ENCODE measurements at regions not wholly inside any gene's neighbourhood (a gene's known extent, or its start where the extent isn't known, plus 50 kb on each side); places are given as distances from the start of the nearest gene placed in this dataset.
"Not testable (repeated sequence)": the region's sequence is repeated elsewhere in the genome, so short reads cannot be mapped to it uniquely, and the experiment has no call there.

DNA sequence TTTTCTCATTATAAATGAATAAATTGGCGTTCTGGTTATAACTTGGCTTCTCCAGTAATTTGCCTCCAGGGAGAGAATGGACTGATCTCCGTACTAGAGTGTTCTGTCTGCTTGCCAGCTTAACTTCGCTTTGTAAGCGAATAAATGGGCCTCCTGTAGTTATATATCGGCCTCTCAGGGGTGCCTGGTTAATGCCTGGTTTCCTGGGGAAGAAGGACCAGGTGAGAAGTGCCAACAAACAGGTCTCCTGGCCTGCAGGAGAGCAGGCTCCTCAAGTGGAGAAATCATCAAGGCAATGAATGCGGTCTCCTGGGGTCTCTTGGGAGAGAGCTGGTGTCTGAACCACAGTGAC is 107.4 kb upstream of the SERBP1 start:
- Histone ChIP-seq H3K27me3 (replicated peaks) (no peaks in the 10 kb centered on the region), H3K4me1 (replicated peaks) (peaks cover 16% of the 10 kb centered on the region), H3K4me3 (no peak overlapping the region), H3K36me3 (no peaks in the 10 kb centered on the region), H3K9me3 (replicated peaks) (no peaks in the 10 kb centered on the region), H3K27ac (no peak overlapping the region)
- DNase-seq (ENCODE audit: low read depth in 1 of 2, low spot score in 2 of 2): no peak

DNA sequence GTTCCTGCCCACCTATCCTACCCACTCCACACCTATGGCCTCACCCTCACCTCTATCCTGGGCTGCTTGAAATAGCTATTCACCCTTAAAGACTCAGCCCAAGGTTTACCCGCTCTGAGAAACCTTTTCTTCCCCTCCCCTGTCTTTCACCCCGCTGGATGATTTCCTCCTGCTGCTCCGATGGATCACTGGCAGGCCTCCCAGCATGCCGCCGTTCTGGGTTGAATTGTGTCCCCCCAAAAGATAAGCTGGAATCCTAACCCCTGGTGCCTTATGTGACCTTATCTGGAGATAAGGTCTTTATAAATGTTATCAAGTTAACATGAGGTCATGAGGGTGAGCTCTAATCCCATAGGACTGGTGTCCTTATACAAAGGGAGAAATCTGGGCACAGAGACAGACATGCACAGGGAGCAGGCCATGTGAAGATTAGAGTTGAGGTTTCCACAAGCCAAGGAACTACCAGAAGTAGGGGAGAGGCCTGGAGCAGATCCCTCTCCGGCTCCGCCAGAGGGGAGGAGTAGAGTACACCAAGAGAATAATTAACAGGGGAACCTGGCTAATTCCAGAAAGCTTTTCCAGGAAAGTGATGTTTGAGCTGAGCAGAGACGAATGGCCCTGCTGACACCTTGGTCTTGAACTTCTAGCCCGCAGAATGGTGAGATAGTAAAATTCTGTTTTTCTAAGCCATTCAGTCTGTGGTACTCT is 110.0 kb upstream of the SERBP1 start:
- H3K27me3 ChIP-seq (replicated peaks): no peaks in the 10 kb centered on the region
- no peaks in the 10 kb centered on the region for H3K9me3 ChIP-seq (replicated peaks)
- H3K27ac ChIP-seq: no peak overlapping the region
- DNase-seq (ENCODE audit: low read depth in 1 of 2, low spot score in 2 of 2): no peak
- H3K4me3 ChIP-seq: no peak overlapping the region
- H3K36me3 ChIP-seq: no peaks in the 10 kb centered on the region
- H3K4me1 ChIP-seq (replicated peaks): peaks cover 6% of the 10 kb centered on the region

DNA sequence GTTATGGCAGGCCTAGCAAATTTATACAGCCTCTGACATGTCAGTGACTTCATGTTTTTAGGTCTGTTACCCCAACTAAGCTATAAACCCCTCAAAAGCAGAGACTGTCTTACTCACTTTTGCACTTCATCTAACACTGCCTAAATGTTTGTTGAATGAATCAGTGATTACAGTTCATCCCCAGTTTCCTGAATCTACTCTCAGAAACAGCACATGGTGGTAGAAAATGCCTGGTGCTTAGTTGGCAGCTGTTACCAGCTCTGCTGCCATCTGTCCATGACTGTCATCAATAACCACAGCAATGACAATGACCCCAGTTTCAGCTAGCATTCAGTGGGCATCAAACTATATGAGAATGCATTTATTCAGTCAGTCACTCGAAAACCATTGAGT is 110.5 kb upstream of the SERBP1 start:
- Histone ChIP-seq H3K9me3 (replicated peaks) (no peaks in the 10 kb centered on the region), H3K4me1 (replicated peaks) (0 out of 2 replicates have a peak, but pooled peaks cover 3% of the 10 kb centered on the region), H3K27ac (no peak overlapping the region), H3K4me3 (no peak overlapping the region), H3K36me3 (no peaks in the 10 kb centered on the region), H3K27me3 (replicated peaks) (no peaks in the 10 kb centered on the region)
- DNase-seq (ENCODE audit: low read depth in 1 of 2, low spot score in 2 of 2): no peak

DNA sequence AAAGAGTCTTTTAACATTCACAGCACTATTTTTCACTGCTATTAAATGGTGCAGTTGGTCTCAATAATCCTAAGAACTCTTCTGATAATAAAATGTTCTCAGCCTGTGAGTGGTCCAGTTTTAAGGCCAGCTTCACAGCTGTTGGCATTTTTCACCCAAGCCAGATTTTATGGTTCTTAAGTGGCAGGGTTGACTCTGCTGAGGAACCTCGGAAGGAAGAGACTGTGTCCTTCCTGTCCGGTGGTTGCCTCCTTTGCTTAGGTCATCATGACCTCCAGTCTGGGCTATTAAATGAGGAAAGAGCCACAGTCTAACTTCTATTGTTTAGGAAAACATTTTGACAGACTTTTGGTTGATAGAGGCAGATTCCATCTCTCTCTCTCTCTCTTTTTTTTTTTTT is 112.5 kb upstream of the SERBP1 start:
- H3K36me3 ChIP-seq: no peaks in the 10 kb centered on the region
- no peak for DNase-seq (ENCODE audit: low read depth in 1 of 2, low spot score in 2 of 2)

DNA sequence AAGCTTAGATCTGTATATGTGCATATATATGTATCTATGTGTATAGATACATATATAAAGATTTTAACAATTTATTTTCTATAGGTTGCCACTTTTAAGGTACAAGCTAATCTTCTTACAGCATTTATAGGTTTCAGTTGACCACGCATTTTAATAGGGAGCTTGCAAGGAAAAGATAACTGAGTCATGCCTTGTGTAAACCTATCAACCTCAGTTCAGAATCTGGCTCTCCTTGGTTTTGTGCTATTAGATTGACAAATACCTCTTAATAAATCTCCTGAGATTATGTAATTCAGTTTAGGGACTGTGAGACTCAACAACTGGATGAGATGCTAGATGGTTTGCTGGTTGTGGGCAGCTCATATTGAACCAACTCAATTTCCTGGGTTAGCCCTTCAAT is 114.7 kb upstream of the SERBP1 start:
- Histone ChIP-seq H3K4me1 (replicated peaks) (0 out of 2 replicates have a peak, but pooled peaks cover 3% of the 10 kb centered on the region), H3K9me3 (replicated peaks) (no peaks in the 10 kb centered on the region), H3K36me3 (no peaks in the 10 kb centered on the region), H3K4me3 (no peak overlapping the region), H3K27ac (no peak overlapping the region), H3K27me3 (replicated peaks) (no peaks in the 10 kb centered on the region)
- DNase-seq (ENCODE audit: low read depth in 1 of 2, low spot score in 2 of 2): no peak

More for the DNA sequence above, 112.5 kb upstream of the SERBP1 start:
- Histone ChIP-seq H3K4me1 (replicated peaks) (0 out of 2 replicates have a peak, but pooled peaks cover 3% of the 10 kb centered on the region), H3K27ac (no peak overlapping the region), H3K4me3 (no peak overlapping the region), H3K9me3 (replicated peaks) (no peaks in the 10 kb centered on the region), H3K27me3 (replicated peaks) (no peaks in the 10 kb centered on the region)

DNA sequence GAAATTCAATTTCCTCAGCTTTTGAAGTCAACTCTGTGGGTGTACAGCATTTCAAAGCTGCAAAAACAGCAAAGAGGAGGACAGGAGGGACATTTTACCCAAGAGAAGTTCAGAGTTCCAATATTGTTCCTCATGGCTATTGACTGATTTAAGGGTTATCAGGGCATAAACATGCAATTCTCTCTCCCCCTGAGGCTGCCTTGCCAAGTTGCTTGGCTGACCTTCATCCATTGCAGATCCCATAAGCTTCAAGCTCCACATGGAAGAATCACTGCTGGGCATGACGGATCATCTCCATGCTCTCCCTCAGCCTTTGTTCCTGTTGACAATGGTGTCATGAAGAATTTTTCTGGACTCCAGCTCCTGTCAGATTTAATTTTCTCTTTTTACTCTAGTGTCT is 115.2 kb upstream of the SERBP1 start:
- 0 out of 2 replicates have a peak, but pooled peaks cover 3% of the 10 kb centered on the region for H3K4me1 ChIP-seq (replicated peaks)

DNA sequence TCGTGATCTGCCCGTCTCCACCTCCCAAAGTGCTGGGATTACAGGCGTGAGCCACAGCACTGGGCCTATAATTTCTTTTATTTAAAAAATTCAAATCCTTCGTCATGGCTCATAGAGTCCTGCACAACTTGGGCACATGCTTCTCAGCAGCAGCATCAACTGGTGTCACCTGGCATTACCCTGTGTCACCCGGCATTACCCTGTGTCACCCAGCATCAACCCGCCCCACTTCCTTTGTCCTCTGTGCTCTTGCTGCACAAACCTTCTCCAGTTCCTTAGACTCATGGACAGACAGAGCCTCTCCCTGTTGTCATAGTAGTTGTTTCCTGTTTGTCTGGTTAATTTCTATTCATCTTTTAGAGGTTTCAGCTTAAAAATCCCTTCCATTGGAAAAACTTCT is 121.2 kb upstream of the SERBP1 start:
- no peak for DNase-seq (ENCODE audit: low read depth in 1 of 2, low spot score in 2 of 2)
- Histone ChIP-seq H3K27ac (no peak overlapping the region), H3K4me1 (replicated peaks) (peaks cover 1% of the 10 kb centered on the region)

More for the DNA sequence above, 115.2 kb upstream of the SERBP1 start:
- no peaks in the 10 kb centered on the region for H3K9me3 ChIP-seq (replicated peaks)
- H3K4me3 ChIP-seq: no peak overlapping the region
- no peaks in the 10 kb centered on the region for H3K36me3 ChIP-seq
- H3K27ac ChIP-seq: no peak overlapping the region
- no peak for DNase-seq (ENCODE audit: low read depth in 1 of 2, low spot score in 2 of 2)
- H3K27me3 ChIP-seq (replicated peaks): no peaks in the 10 kb centered on the region

DNA sequence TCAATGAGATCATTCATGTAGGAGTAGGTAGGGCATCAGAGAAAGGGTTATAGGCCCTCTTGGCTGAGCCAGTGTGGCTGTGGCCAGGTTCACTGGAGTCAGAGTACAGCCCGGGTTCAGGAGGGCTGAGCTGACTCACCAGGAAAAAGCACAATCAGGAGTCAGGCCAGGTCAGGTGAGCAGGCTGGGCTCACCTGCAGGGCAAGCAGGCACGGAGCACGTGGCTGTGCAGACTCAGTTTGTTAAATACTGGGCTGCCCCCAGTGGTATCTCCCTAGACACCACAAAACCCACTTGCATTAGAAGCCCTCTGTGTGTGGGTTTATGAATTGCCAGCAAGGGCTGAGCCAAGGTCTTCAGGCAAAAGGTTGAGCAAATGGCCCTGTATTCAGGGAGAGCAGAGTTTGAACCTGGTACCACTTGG is 122.1 kb upstream of the SERBP1 start:
- Histone ChIP-seq H3K27me3 (replicated peaks) (no peaks in the 10 kb centered on the region), H3K4me1 (replicated peaks) (peaks cover 10% of the 10 kb centered on the region), H3K9me3 (replicated peaks) (no peaks in the 10 kb centered on the region), H3K36me3 (no peaks in the 10 kb centered on the region), H3K27ac (no peak overlapping the region), H3K4me3 (no peak overlapping the region)
- no peak for DNase-seq (ENCODE audit: low read depth in 1 of 2, low spot score in 2 of 2)

More for the DNA sequence above, 121.2 kb upstream of the SERBP1 start:
- Histone ChIP-seq H3K4me3 (no peak overlapping the region), H3K9me3 (replicated peaks) (no peaks in the 10 kb centered on the region), H3K27me3 (replicated peaks) (no peaks in the 10 kb centered on the region), H3K36me3 (no peaks in the 10 kb centered on the region)

DNA sequence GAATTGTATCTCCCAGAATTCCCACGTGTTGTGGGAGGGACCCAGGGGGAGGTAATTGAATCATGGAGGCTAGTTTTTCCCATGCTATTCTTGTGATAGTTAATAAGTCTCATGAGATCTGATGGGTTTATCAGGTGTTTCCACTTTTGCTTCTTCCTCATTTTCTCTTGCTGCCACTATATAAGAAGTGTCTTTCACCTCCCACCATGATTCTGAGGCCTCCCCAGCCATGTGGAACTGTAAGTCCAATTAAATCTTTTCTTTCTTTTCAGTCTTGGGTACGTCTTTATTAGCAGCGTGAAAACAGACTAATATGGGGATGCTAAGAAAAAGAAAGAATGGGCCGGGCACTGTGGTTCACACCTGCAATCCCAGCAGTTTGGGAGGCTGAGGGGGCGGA is 124.0 kb upstream of the SERBP1 start:
- H3K9me3 ChIP-seq (replicated peaks); DNase-seq (ENCODE audit: low read depth in 1 of 2, low spot score in 2 of 2); H3K36me3 ChIP-seq; H3K4me3 ChIP-seq; H3K27me3 ChIP-seq (replicated peaks); H3K27ac ChIP-seq: not testable (repeated sequence)
- peaks cover 14% of the 10 kb centered on the region for H3K4me1 ChIP-seq (replicated peaks)

DNA sequence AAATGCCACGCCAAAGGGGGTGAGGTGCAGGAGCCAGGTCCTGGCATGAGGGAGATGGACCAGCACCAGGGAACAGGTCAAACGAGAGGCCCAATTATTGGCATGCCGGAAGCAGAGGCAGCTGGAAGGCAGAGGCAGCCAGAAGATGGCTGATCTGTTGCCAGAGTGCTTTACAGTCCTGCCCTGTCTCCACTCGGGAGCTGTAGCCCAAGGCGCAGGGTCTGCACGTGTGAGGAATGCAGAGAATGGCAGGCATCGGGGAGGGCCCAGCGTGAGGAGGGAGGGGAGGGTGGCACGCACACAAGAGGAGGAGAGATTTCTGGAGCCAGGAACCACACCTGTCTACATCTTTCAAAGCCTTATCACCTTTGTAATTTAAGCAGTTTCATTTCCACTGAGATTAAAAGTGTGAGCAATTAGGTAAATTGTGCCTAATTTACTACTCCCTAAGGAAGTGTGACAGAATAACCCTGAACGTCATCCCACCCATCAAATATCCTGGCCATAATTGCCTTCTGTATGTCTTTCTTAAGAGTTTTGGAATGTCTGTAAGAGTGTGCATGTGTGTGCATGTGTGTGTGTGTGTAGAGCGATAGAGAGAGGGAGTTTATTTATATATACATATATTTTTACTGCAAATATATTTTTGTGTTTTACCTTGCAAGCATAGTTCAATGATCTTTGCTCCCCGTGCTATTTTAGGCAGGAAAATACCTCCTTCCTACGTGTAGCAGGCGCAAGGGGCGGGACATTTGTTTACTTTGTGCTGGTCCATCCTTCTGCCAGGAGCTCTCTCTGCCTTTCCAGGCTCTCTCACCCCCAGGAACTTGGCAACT is 125.5 kb upstream of the SERBP1 start:
- no peaks in the 10 kb centered on the region for H3K36me3 ChIP-seq
- no peak for DNase-seq (ENCODE audit: low read depth in 1 of 2, low spot score in 2 of 2)
- no peaks in the 10 kb centered on the region for H3K27me3 ChIP-seq (replicated peaks)
- H3K4me1 ChIP-seq (replicated peaks): peaks cover 21% of the 10 kb centered on the region
- no peak overlapping the region for H3K27ac ChIP-seq
- H3K4me3 ChIP-seq: no peak overlapping the region
- no peaks in the 10 kb centered on the region for H3K9me3 ChIP-seq (replicated peaks)

DNA sequence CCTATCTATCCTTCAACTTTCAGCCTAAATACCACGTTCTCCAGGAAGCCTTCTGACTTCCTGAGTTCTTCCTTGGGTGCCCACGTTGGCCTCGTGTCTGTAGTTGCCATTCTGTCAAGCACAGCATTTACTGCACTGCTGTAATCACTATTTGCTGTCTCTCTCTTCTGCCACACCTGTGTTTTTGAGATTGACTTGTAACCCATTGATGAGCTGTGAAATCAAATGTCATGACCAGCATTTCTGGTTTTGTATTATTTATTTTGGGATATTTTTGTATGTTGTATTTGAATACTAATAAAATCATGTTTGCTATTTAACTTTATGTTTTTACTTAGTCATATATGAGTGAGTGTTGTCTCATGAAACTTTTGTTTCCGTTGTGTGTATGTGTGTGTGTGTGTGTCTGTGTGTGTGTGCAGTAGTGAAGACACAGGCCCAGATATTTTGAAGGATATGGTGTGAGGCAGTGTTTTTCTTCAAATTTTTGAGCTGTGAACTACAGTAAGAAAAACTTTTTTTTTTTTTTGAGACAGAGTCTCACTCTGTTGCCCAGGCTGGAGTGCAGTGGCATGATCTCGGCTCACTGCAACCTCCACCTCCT is 126.2 kb upstream of the SERBP1 start:
- no peak overlapping the region for H3K4me3 ChIP-seq
- H3K27ac ChIP-seq: no peak overlapping the region
- no peaks in the 10 kb centered on the region for H3K9me3 ChIP-seq (replicated peaks)

DNA sequence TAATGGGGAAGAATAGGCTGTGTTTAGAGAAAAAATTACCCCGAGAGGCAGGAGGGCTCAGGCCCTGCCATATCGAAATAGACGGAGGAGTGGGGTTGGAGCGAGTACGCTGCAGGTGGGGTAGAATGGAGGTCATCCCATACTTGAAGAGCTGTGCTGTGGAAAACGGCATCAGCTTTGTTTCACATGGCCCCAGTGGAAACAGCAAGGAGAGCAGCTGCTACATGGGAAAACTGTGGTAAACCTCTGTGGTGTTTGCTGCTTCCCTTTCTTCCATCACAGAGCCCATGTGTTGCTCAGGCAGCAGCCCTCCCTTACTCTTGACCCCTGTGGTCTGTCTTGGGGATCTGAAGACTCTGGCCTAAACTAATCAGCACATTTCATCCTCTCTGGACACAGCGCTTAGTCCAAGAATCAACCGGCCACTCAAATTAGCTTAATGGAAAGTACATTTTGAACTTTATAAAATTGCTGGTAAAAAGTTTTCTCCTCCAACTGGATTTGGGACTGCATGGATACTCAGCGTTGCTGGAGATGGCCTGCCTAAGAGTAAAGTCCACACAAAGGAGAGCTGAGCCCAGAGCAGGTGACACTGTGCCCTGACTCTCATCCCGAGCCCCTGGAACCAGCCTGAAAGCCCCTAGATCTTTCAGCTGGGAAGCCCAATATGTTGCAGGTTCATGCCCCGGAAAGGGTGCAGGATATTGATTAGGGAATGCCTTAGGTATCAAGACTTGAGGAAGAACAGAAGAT is 127.1 kb upstream of the GADD45A start:
- no peaks in the 10 kb centered on the region for H3K9me3 ChIP-seq (replicated peaks)
- DNase-seq (ENCODE audit: low read depth in 1 of 2, low spot score in 2 of 2): no peak
- no peak overlapping the region for H3K27ac ChIP-seq
- H3K36me3 ChIP-seq: no peaks in the 10 kb centered on the region
- peaks cover 25% of the 10 kb centered on the region for H3K4me1 ChIP-seq (replicated peaks)
- no peak overlapping the region for H3K4me3 ChIP-seq
- H3K27me3 ChIP-seq (replicated peaks): no peaks in the 10 kb centered on the region

More for the DNA sequence above, 126.2 kb upstream of the SERBP1 start:
- Histone ChIP-seq H3K36me3 (no peaks in the 10 kb centered on the region), H3K27me3 (replicated peaks) (no peaks in the 10 kb centered on the region), H3K4me1 (replicated peaks) (peaks cover 21% of the 10 kb centered on the region)
- no peak for DNase-seq (ENCODE audit: low read depth in 1 of 2, low spot score in 2 of 2)

DNA sequence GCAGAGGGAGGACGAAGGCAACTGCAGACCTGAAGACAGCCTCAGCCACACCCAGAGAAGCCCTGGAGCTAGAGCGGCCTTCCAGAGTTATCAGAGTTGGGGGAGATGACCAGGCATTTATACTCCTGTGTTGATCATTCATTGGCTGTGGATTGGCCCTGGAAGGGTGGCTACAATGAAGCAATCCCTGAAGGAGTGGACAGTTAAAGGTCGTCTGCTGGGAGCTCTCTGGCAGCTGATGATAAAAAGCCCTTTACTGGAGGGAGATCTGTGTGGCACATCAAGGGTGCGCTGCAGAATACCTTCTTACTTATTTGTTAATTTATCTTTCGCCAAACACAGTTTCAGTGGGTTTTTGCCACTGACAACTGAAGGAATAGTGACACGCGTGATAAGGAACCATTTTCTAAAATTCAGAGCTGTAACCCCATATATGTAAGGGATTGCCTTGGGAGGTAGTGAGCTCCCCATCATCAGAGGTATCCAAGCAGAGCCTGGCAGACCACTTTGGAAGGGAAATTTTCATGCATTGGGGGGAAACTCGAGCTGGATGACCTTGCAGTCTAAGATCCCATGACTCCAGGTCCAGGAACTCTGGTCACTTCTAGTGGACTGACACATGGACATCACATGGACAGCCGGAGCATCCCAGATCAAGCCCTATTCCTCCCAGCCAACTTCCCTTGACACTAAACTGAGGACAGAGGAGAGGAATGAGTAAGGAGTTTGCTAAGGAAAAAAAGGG is 126.4 kb upstream of the GADD45A start:
- Histone ChIP-seq H3K4me1 (replicated peaks) (peaks cover 25% of the 10 kb centered on the region), H3K27ac (peak overlapping the region; percentile 39), H3K27me3 (replicated peaks) (no peaks in the 10 kb centered on the region), H3K9me3 (replicated peaks) (no peaks in the 10 kb centered on the region), H3K36me3 (no peaks in the 10 kb centered on the region), H3K4me3 (no peak overlapping the region)
- no peak for DNase-seq (ENCODE audit: low read depth in 1 of 2, low spot score in 2 of 2)

All from SJSA1 (cell line).